DMS 273 (cell line): ENCODE measurements at regions not wholly inside any gene's neighbourhood (a gene's known extent, or its start where the extent isn't known, plus 50 kb on each side); places are given as distances from the start of the nearest gene placed in this dataset.

Experiments used
- DNase-seq: peaks from one replicate; lab custom pipeline; 2025; ENCODE audit not compliant: unreplicated experiment; lab: John Stamatoyannopoulos, UW

DNA sequence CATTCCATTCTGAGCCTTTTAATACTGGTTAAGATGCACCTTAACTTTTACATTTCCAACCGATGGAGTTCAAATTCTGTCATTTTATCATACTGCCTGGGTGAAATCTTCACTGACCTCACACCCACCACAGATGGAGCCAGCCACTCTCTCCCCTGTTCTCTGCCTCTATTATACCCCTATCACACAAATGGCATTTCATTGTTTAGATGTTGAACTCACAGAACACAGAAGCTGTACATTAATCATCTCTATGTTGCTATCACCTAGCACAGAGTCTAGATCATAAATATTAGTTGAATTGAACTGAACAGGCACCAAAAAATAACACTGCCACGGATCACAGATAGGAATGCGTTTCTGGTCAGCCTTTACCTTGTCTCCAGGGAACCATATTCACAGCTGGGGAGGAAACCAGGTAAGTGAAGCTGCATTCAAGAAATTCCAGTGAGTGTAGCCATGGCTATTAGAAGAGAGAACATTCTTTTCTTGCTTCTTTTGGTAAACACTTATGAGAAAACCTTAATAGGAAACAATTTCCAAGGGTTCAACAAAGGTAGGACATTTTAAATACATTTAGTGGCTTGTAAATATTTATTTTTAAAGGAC lies 194.9 kb upstream of the RMST start:
- DNase-seq, result no peak

GRCh38 chr12:97272471-97272870 lies 190.1 kb upstream of the RMST start:
- no peak for DNase-seq

DNA sequence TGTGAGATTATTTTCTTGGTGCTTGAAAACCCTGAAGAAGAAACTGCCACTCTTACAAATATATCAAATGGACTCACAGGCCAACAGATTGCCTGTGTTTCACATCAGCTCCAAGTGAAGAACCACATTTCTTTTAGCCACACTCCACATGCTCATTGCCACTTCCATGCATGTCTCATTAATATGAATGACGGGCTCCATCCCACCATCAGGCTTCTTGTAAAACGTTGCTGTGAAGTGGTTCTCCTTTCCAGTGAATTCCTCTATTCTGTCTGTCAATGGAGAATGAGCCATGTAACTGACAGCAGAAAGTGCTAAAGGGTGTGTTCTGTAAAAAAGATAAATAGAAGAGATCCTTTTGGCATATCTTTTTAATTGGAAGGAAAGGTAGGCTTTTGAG lies 188.2 kb upstream of the RMST start:
- DNase-seq, result no peak

DNA sequence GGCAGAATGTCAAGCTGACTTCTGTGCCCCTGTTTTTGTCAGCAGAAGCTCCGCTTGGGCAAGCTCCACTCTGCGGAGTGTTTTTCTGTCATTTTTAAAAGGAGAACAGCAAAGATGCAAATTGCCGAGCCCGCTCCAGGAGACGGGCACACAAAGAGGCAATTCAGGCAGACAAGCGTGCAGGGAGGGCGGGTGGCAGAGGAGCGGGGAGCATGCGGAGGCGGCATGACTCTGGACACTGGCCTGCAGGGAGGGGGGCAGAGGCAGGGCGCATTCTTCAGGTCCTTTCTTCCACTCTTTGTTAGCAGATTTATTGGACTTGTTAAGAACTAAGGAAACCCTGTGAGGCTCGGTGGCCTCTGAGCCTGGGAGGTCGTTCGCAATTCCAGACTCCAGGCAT lies 187.3 kb upstream of the RMST start:
- DNase-seq, result no peak

DNA sequence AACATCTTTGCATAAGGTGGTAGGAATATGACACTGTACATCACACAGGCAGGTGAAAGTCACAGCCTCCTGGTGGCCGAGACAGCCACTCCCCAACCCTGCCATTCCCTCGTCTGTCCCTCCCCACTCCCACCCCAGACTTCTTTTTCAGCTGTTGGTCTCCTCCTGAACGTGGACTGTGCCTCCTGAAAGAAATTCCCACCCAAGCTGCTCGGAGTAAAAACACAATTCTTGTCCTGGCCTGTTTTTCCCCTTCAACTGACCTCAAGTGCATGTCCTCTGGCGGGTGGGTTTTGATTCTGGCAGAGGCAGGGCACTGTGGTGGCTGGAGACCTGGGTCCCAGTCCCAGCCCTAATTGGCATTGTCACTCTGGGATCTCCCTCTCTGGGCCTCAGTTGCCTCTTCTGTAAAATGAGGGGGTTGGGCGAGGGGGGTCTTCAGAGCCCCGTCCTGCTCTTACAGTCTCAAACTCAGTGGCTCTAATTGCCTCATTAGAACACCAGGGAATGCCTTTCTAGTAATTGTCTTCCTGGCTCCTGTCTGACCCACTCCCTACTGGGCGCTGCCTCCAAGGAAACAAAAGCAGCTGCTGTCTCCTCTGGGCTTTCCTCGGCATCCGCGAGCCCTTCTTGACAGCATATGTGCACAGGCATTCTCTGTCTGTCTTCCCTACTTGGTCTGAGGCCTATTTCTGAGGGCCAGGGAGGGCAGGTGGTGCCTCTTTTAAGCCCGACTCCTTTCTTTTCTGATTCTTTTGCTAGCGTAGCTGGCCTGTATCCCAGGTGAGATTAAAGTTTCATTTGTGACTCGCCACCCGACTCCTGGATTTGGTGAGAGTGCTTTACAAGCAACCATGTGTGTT lies 186.6 kb upstream of the RMST start:
- peak; percentile 48 for DNase-seq

GRCh38 chr12:97276661-97277429 lies 185.8 kb upstream of the RMST start:
- no peak for DNase-seq

- peak; percentile 8 for DNase-seq
These were observed 179.3 kb upstream of the RMST start for GRCh38 chr12:97283297-97283696.

DNA sequence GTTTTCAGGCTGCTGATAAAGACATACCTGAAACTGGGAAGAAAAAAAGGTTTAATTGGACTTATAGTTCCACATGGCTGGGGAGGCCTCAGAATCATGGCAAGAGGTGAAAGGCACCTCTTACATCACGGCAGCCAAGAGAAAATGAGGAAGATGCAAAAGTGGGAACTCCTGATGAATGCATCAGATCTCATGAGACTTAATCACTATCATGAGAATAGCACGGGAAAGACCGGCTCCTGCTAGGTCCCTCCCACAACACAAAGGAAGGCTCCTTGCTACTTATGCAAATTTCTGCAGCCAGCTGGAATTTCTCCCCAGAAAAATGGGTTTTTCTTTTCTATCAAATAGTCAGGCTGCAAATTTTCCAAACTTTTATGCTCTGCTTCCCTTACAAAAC lies 174.1 kb upstream of the RMST start:
- no peak for DNase-seq

DNA sequence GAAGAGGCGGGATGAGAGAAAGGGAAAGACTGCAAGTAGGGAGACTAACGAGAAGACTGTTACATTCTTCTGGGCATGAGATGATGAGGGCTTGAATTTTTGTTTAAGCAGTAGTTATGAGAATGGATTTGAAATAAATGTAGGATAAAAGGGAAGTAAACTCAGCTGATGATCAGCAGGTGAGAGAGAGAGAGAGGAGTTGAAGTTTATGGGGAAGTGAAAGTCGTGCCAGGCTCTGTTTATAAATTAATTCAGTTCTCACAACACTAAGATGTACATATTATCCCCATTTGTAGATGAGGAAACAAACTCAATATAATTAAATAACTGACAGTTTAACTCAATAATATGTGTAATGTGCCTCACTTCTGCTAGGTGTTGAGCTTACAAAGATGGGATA lies 170.0 kb upstream of the RMST start:
- no peak for DNase-seq

DNA sequence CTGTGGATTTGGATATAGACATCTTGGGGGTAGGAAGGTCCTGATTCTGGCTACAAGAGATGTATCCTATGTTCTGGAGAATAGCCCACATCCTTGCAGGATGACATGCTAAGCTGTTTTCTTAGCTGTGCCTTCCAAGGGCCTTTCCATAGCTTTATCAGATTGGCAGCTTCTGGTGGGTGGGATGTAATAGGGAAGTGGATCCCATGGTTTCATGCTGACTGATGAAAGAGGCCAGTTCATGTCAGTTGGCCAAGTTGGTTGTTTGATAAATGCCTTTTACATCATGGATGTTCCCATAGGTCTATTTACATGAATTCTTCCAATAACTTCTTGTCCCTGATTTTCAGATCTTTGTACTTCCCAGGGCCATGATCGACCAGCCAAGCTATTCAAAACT lies 169.1 kb upstream of the RMST start:
- DNase-seq, result no peak

DNA sequence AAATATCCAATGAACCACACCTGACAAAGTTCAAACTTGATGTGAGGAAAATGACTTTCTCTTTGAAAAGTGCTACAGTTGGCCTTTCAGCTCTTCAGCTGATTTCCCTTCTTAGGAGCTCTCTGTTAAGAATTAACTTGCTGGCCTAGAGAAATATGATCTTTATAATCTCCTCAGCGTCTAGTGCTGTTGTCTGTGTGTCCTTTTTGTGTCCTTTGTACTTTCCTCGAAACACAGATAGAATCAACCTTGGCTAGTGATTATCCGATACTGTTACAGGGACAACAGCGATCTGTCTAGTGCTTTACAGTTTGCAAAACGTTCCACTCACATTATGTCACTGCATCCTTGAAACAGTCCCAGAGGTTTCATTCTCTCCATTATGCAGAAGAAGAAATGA lies 162.8 kb upstream of the RMST start:
- DNase-seq, result no peak

DNA sequence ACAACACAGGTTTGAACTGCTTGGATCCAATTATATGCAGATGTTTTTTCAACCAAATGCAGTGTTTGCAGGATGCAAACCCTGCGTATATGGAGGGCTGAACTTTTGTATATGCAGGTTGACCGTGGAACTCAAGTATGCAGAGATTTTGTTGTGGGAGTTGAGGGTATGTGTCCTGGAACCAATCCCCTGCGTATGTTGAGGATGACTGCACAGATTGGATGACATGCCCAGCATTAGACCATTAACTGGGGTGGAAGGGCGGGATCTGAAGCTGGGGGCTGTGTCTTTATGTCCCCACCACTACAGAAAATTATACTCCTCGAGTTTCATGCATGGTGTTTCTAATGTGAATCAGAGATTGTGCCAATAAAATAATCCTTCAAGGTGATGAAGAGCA lies 162.2 kb upstream of the RMST start:
- no peak for DNase-seq

DNA sequence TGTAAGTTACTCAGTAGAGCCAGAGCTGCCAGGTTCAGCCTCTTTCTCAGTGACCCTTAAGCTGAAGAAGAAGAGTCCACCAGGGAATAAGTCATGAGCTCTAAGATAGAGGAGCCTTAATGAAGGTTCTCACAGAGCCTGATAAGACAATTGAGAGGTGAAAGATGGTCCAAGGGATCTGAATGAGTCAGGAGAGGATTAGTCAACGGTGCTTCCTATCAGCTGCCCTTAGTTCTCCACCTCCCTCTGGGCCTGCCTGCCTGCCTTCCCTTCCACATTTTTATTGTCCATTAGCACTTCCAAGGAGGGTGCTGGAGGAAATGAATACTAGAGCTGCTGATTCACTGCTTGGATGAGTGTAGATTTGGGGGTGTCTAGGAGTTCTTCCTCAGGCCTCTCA lies 161.7 kb upstream of the RMST start:
- DNase-seq, result no peak

DNA sequence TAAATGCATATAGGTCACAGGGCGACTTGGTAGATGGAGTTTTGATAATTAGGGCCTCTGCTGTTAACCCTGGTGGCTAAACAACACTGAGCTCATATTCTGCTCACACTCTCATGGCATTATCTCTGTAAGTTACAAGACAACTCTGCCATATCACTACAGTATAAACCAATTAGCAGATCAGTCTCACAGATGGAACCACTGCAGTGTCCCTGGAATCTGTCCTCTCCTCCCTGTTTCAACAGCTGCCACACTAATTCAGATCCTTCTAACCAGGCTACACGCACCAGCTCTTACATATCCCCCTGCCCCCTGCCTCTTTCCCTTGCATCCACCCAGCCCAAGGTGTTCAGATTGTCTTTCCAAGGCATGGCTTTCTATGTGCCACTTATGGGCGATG lies 161.0 kb upstream of the RMST start:
- peak; percentile 42 for DNase-seq

GRCh38 chr12:97305651-97306050 lies 157.0 kb upstream of the RMST start:
- peak; percentile 56 for DNase-seq

DNA sequence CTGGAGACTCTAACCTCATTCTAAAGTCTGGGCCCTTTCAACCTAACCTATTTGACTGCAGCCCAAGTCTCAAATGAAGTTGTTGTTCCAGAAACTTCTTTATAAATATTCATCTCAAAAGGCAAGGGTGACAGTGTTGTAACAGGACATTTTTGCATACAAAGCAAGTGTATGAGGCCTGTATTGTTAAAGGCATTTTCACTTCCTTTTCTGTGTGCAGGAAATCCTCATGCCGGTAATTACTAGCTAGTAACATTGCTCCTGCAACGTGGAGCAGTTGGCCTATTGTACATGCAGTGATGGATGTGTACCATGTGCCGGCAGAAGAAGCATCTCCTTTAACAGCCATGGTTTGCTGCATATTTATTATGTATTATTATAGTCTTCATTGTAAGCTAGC lies 156.5 kb upstream of the RMST start:
- peak; percentile 21 for DNase-seq

DNA sequence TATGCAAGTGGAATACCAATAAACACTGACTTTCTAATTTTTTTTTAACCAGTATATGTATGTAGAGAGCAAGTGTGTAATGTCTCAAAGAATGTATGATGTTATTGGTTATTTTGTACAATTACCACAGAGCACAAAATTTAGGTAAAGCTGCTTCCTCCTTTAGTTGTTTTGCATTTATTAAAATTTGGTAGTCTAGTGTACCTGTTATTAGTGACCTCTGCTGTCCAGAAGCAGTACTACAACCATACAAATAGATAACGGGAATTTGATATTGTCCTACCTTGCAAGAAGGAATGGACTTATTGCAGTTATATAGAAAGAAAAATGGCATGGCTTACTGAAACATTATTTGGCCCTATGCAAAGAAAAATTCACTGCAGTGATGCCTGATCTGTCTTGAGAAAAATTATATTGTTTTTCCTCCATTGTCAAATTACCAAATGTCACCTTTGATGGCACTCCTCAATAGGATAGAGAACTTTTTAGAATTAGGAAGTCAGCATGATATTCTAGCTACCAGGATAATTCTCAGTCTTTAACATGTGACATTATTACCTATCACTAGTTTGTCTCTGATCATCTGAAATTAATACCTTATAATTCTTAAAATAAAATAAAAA lies 153.9 kb upstream of the RMST start:
- peak; percentile 71 for DNase-seq

DNA sequence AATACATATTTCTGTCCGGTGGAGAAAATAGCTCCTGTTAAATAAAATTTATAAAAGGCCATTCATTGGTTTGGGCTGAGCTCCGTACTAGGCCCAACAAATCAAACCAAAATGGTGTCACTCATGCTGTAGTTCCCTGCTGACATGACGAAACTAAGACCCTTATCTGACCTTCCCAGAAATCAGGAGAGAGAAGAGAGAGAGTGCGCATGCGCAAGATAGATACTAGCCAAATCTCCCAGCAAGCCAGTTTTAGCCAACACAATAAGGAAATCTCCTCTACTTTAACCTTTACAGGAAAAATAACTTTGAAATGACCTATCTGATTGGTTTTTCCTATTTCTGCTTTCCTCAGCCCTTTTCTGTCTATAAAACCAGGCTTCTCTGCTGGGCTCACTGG lies 152.7 kb upstream of the RMST start:
- no peak for DNase-seq

DNA sequence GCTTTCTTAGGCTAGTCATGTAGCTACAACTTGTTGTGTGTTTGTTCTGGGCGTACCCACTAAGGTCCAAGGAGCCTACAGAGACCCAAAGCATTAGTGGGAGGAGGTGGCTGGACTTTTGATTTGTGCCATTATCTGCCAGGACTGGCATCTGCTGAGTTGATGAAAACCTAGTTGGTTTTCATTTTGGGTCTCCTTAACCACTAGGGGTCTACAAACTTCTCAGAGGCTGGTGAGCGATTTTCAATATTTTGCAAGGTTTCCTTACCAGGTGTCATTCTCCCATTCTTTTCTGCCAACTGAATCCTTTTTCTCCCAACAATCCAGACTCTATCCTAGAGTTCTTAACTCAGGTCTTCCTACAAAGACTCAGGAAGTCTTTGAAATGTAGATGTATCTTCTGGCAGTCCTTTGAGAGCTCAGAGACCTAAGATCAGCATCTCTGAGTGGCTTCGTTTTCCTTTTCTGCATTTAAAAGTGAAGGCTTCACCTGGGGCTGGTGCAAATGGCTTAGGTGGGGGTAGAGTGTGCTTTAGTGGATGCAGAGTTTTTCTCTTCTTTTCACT lies 150.0 kb upstream of the RMST start:
- peak; percentile 1 for DNase-seq

- no peak for DNase-seq
These were observed 149.0 kb upstream of the RMST start for GRCh38 chr12:97313471-97314190.

GRCh38 chr12:97316321-97316720 lies 146.3 kb upstream of the RMST start:
- no peak for DNase-seq
